ENCODE measurements at regions not wholly inside any gene's neighbourhood (a gene's known extent, or its start where the extent isn't known, plus 50 kb on each side); places are given as distances from the start of the nearest gene placed in this dataset.
"Not testable (repeated sequence)": the region's sequence is repeated elsewhere in the genome, so short reads cannot be mapped to it uniquely, and the experiment has no call there.

- no peak for DNase-seq (ENCODE audit: extremely low read depth, low read depth)
- no peak for TF ChIP-seq CTCF (IDR thresholded peaks at IDR 0.05; ENCODE audit: low read depth, low read length)
These were observed 85.4 kb downstream of the ADAMTS15 start for GRCh38 chr11:130533871-130534270.

GRCh38 chr11:130534551-130534950, 86.1 kb downstream of the ADAMTS15 start:
- DNase-seq (ENCODE audit: extremely low read depth, low read depth), result no peak
- no peak for TF ChIP-seq CTCF (IDR thresholded peaks at IDR 0.05; ENCODE audit: low read depth, low read length)

- no peak for DNase-seq (ENCODE audit: extremely low read depth, low read depth)
- no peak for TF ChIP-seq CTCF (IDR thresholded peaks at IDR 0.05; ENCODE audit: low read depth, low read length)
These were observed 87.1 kb downstream of the ADAMTS15 start for GRCh38 chr11:130535520-130535919.

GRCh38 chr11:130536106-130537040, 87.9 kb downstream of the ADAMTS15 start:
- TF ChIP-seq CTCF (IDR thresholded peaks at IDR 0.05; ENCODE audit: low read depth, low read length), result no peak
- no peak for DNase-seq (ENCODE audit: extremely low read depth, low read depth)

GRCh38 chr11:130539680-130540079, 91.2 kb downstream of the ADAMTS15 start:
- not testable (repeated sequence) for DNase-seq (ENCODE audit: extremely low read depth, low read depth)

- no peak for TF ChIP-seq CTCF (IDR thresholded peaks at IDR 0.05; ENCODE audit: low read depth, low read length)
These were observed 95.8 kb downstream of the ADAMTS15 start for GRCh38 chr11:130544266-130544665.

GRCh38 chr11:130545449-130546072, 97.1 kb downstream of the ADAMTS15 start:
- DNase-seq (ENCODE audit: extremely low read depth, low read depth), result no peak
- no peak for TF ChIP-seq CTCF (IDR thresholded peaks at IDR 0.05; ENCODE audit: low read depth, low read length)

More at GRCh38 chr11:130544266-130544665, 95.8 kb downstream of the ADAMTS15 start:
- no peak for DNase-seq (ENCODE audit: extremely low read depth, low read depth)

Data from AG09319 (cell line).